Cerebellar cortex (tissue), 1 donor: ENCODE measurements at regions not wholly inside any gene's neighbourhood (a gene's known extent, or its start where the extent isn't known, plus 50 kb on each side); places are given as distances from the start of the nearest gene placed in this dataset.

Experiments
- DNase-seq: peaks from one replicate; pipeline ENCODE4 v3.0.0-alpha.2; 2015; ENCODE audit warnings: low spot score

GRCh38 chr7:124497176-124497575 is 268.4 kb downstream of the GPR37 start:
- DNase-seq: no peak

- DNase-seq: no peak
Observed at GRCh38 chr7:124489925-124490324, 275.7 kb downstream of the GPR37 start.

DNA sequence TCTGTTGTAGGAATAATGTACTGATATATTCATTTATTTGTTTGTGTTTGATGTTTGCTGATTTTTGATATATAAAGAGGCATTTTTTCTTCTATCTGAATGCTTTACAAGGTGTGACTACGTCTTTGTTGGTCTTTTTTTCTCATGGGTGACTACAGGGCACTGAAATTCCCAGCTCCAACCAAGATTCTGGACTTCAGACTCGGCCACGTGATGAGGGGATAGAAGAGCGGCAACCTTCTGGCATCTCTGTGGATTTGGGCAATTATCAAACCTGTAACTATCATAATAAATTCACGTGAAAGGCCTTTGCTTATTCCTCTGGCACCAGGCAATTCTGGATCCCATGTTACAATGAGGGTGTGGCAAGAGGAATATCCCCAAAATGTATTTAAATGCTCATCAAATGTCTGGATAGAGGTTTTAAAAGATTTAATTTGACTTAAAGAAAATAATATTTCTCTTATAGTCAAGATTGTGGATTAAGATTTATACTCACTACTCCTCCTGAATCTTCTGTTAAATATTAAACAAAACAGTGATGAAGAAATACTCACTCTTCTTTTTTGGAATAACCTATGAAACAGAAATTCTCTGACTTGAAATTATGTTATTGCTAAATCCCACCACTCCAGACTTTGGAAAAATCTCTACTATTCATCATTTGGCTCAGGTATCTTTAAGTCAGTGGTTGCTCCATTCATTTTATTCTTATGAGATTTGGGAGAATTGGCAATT is 276.3 kb downstream of the GPR37 start:
- DNase-seq: no peak

GRCh38 chr7:124482229-124482628 is 283.4 kb downstream of the GPR37 start:
- no peak for DNase-seq

DNA sequence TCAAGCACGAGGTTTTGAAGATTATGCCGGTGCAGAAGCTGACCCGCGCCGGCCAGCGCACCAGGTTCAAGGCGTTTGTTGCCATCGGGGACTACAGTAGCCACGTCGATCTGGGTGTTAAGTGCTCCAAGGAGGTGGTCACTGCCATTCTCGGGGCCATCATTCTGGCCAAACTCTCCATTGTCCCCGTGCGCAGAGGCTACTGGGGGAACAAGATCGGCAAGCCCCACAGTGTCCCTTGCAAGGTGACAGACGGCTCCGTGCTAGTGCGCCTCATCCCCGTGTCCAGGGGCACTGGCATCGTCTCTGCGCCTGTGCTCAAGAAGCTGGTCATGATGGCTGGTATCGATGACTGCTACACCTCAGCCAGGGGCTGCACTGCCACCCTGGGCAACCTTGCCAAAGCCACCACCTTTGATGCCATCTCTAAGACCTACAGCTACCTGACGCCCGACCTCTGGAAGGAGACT is 284.7 kb downstream of the GPR37 start:
- no peak for DNase-seq

- no peak for DNase-seq
Observed at GRCh38 chr7:124480036-124480820, 285.4 kb downstream of the GPR37 start.

GRCh38 chr7:124462249-124462648 is 303.3 kb downstream of the GPR37 start:
- DNase-seq: no peak

- no peak for DNase-seq
Observed at GRCh38 chr7:124460555-124460954, 305.0 kb downstream of the GPR37 start.

DNA sequence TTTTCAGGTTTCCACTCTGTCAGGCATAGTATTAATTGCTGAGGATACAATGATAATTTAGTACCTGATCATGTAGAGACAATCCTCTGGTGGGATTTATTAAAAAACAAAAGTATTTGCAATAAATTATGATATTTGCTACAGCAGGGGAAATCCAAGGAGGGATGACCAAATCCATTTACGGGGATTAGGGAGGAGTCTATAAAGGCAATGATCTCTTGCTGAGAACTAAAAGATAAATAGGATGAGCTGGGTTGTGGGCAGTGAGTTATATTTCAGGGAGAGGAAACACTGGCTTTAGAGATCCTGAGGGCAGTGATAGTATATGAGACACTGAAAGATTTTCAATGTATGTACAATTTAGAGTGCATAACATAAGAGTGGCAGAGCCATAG is 305.5 kb downstream of the GPR37 start:
- DNase-seq: no peak

- no peak for DNase-seq
Observed at GRCh38 chr7:124459101-124460055, 306.2 kb downstream of the GPR37 start.

GRCh38 chr7:124457841-124458240 is 307.8 kb downstream of the GPR37 start:
- no peak for DNase-seq

DNA sequence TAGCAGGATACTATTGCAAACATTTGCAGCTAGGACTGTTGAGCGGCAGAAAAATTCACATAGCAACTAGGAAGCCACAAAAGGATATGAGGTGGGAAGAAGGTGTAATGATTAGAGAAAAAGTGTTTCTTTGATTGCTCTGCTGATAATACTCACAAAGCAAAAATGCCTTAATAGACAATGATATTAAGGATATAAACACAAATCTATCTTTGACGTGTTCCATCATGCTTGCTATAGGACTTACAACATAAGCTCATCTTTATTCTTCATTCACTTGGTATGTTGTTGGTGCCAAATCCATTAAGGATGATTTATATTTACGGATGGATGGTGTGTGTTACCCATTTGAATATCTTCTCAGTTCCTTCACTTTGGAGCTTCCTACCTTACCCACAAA is 309.3 kb downstream of the GPR37 start:
- no peak for DNase-seq

DNA sequence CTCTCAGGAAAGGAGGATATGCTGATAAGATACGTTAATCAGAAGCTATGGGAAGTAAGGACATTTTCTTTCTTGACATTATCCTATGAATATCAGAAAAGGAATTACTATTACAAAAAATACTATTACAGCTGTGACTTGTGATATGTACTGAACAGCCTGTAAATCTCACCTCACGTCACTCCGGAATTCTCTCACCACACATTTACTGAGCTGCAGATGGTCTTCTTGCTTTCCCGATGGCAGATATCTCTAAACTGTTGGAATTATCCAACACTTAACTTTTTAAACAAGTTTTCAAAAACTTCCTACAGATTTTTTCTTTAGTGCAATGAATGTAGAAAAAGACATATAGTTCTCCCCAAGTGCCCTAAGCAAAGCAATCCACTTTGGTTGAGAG is 313.4 kb downstream of the GPR37 start:
- DNase-seq: no peak

DNA sequence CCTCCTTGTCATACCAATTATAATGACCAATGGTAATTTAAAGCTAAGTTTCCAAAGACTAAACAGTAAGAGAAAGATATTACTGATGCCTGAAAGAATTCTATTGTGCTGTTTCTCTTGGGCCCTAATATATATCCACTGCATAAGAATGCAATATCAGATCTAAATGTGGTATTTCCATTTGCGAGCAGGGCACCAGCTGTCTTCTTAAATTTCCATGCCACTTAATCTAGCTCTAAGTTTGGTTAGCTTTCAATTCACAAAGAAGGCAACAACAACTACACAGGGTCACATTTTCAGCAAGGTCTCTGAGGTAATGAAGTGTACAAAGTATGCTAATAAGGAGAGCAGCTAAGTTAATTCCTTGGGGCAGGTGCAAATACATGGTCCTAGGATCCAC is 315.7 kb downstream of the GPR37 start:
- DNase-seq: no peak

DNA sequence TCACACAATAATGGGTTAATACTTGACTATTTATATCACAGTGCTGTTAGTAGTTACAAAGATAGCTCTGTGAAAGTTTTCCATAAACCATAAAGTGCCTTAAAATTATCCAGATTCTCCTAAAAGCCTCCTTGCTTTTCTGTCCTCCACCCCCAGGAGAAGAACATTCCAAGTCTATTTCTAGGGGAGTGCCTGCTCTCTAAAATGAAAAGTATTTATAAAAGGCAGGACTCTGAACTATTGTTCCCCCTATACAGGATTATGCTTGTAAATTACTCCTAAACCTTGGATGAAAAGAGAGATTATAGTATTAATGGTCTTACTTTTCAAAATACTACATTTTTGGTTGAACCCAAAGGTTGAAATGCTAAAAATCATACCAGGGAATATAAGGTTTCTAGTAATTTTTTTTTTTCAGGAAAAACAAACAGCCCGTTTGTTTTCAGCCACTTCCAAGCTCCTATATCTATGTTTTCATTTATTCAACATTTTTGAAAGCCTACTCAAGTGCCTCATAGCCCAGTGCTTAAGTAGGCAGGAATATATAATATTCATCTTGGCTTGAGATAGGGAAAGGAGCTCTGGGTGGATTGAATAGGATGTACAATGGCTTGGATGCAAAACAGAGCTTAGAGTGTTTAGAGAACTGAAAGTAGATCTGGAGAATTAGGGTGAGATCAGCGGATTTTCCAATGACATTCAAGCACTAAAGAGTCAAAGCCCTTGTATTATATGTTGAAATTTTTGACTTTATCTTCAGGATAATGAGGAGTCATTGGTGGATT is 320.7 kb downstream of the GPR37 start:
- DNase-seq: no peak

DNA sequence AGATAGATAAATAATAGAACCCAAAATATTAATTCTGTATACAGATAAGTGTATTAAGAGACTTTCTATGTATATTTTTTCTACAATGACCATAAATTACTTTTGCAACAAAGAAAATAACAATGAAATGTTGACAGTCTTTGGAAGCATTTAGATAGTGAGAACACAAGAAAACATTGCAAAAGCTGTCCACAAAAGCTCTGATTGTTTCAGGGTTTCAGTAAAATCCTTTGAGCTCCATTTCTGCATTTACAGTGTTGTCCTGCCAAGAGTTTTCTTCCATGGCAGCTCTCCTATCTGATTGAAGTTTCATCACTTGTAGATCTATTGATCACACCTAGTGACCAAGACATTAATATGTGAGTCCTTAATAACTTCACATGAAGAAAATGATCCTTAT is 321.8 kb downstream of the GPR37 start:
- DNase-seq: no peak

- no peak for DNase-seq
Observed at GRCh38 chr7:124440081-124440480, 325.5 kb downstream of the GPR37 start.

DNA sequence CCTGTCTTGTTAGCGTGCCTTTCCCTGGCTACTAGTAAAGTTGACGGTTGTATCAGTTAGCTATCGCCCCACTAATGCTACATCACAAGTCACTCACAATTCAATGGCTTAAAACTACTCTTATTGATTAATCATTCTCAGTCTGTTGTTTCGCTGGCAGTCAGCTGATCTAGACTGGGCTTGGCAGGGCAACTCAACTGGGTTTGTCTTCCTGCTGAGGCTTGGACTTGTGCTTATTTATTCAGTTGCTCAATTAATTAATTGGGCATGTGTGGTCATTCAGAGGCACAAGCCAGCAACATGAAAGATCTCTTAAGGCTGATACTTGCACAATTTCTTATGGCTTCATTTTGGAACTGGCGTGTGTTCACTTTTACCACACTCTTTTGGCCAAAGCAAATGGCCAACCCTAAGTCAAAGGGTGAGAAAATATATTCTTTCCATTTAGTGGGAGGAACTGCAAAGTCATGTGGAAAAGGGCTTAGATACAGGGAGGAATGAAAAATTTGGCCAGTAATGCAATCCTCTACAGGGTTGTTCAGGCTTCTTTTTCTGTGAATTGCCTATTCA is 333.5 kb downstream of the GPR37 start:
- DNase-seq: no peak

DNA sequence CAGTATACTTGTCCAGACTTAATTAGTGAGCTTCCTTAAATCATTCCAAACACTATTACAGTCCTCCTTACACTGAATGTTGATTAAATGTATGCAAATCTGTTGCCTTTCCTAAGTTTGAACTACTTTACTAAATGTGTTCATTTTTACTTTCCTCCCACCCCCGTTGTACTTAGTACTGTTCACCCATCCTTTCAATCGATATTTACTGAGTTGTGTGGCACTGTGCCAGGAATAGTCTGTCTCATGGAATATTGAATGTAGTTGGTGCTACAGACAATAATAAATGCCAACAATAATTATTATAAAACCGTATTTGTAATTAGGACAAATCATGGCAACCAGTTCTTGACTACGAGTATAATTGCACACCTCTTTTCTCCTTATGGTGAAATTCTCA is 335.7 kb downstream of the GPR37 start:
- DNase-seq: no peak

GRCh38 chr7:124428781-124429180 is 336.8 kb downstream of the GPR37 start:
- no peak for DNase-seq

GRCh38 chr7:124426621-124427020 is 339.0 kb downstream of the GPR37 start:
- DNase-seq: no peak
